ENCODE measurements at regions not wholly inside any gene's neighbourhood (a gene's known extent, or its start where the extent isn't known, plus 50 kb on each side); places are given as distances from the start of the nearest gene placed in this dataset.

DNA sequence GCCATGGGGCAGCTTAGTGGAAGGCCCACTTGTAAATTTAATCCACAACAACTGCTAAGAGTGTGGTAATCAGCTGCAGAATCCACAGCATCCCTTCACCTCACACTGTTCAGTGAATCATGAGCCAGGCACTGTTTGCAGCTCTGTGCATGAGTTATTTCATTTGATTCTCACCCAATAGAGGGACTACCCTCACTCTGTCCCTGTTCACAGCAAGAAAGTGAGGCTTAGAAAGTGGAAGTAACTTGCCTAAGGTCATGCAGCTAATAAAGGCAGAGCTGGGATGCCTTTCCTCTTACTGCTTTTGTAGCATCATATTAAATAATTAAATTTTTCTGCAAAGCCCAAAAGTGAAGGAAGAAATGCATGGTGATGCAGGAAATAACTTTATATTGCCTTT lies 346.5 kb upstream of the PLD5 start:
- TF ChIP-seq POLR2A (IDR thresholded peaks at IDR 0.05; ENCODE audit: borderline replicate concordance, extremely low read depth, insufficient read depth, insufficient read length) (no peak), ELF1 (IDR thresholded peaks at IDR 0.05; ENCODE audit: borderline replicate concordance, low read depth) (no peak), RAD21 (IDR thresholded peaks at IDR 0.05; ENCODE audit: low read depth) (no peak), CEBPB (IDR thresholded peaks at IDR 0.05; ENCODE audit: low read depth) (no peak), CBX3 (IDR thresholded peaks at IDR 0.05; ENCODE audit: low read depth) (no peak)
- TF ChIP-seq, protein P1, sequence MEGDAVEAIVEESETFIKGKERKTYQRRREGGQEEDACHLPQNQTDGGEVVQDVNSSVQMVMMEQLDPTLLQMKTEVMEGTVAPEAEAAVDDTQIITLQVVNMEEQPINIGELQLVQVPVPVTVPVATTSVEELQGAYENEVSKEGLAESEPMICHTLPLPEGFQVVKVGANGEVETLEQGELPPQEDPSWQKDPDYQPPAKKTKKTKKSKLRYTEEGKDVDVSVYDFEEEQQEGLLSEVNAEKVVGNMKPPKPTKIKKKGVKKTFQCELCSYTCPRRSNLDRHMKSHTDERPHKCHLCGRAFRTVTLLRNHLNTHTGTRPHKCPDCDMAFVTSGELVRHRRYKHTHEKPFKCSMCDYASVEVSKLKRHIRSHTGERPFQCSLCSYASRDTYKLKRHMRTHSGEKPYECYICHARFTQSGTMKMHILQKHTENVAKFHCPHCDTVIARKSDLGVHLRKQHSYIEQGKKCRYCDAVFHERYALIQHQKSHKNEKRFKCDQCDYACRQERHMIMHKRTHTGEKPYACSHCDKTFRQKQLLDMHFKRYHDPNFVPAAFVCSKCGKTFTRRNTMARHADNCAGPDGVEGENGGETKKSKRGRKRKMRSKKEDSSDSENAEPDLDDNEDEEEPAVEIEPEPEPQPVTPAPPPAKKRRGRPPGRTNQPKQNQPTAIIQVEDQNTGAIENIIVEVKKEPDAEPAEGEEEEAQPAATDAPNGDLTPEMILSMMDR (IDR thresholded peaks at IDR 0.05 in 2 of 3, conservative IDR thresholded peaks at IDR 0.05 in 1 of 3; ENCODE audit: borderline replicate concordance in 1 of 3, insufficient read depth in 1 of 3, low read depth in 2 of 3, low read length in 2 of 3) = no peak
- TF ChIP-seq, protein P2, sequence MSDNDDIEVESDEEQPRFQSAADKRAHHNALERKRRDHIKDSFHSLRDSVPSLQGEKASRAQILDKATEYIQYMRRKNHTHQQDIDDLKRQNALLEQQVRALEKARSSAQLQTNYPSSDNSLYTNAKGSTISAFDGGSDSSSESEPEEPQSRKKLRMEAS (IDR thresholded peaks at IDR 0.05) = no peak
- TF ChIP-seq, protein P3, sequence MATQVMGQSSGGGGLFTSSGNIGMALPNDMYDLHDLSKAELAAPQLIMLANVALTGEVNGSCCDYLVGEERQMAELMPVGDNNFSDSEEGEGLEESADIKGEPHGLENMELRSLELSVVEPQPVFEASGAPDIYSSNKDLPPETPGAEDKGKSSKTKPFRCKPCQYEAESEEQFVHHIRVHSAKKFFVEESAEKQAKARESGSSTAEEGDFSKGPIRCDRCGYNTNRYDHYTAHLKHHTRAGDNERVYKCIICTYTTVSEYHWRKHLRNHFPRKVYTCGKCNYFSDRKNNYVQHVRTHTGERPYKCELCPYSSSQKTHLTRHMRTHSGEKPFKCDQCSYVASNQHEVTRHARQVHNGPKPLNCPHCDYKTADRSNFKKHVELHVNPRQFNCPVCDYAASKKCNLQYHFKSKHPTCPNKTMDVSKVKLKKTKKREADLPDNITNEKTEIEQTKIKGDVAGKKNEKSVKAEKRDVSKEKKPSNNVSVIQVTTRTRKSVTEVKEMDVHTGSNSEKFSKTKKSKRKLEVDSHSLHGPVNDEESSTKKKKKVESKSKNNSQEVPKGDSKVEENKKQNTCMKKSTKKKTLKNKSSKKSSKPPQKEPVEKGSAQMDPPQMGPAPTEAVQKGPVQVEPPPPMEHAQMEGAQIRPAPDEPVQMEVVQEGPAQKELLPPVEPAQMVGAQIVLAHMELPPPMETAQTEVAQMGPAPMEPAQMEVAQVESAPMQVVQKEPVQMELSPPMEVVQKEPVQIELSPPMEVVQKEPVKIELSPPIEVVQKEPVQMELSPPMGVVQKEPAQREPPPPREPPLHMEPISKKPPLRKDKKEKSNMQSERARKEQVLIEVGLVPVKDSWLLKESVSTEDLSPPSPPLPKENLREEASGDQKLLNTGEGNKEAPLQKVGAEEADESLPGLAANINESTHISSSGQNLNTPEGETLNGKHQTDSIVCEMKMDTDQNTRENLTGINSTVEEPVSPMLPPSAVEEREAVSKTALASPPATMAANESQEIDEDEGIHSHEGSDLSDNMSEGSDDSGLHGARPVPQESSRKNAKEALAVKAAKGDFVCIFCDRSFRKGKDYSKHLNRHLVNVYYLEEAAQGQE (IDR thresholded peaks at IDR 0.05; ENCODE audit: low read depth) = no peak
